ENCODE measurements at regions not wholly inside any gene's neighbourhood (a gene's known extent, or its start where the extent isn't known, plus 50 kb on each side); places are given as distances from the start of the nearest gene placed in this dataset.

- intact Hi-C loops (cut with DNase I) = no loop called here
- Histone ChIP-seq H3K27ac (no peak overlapping the region), H3K36me3 (no peaks in the 10 kb centered on the region), H3K9me3 (peaks cover 0 to 72% (median 0%) of the 10 kb centered on the region in 11 donors), H3K27me3 (peaks cover 0 to 4% (median 0%) of the 10 kb centered on the region in 7 donors), H3K4me1 (no peaks in the 10 kb centered on the region), H3K4me3 (no peak overlapping the region)
- 76 to 79% methylated on average over 23 of the region's 23 CpGs for WGBS, 2 donors
- ATAC-seq = no peak
- no peak for TF ChIP-seq CTCF (IDR thresholded peaks at IDR 0.05)
- no peak for DNase-seq
Observed at GRCh38 chr19:56994251-56995017, 125.4 kb upstream of the USP29 start.

DNA sequence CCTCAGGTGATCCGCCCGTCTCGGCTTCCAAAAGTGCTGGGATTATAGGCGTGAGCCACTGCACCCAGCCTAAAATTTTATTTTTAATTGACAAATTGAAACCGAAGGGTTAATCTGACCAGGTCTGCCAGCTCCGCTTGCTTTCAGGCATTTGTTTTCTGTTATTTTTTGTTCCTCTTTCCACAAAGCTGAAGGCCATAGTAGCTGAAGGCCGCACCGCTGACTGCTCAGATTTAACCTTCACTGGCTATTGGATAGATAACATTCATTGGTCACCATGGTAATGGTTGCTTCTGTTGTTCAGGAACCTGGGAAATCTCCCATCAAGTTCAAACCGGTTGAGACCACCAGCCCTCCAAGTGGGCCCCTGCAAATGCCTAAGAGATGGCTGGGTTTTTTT lies 124.5 kb upstream of the USP29 start:
- Histone ChIP-seq H3K4me1 (no peaks in the 10 kb centered on the region), H3K9me3 (peaks cover 0 to 64% (median 0%) of the 10 kb centered on the region in 11 donors), H3K27me3 (peaks cover 0 to 4% (median 0%) of the 10 kb centered on the region in 7 donors), H3K36me3 (no peaks in the 10 kb centered on the region), H3K4me3 (no peak overlapping the region), H3K27ac (no peak overlapping the region)
- DNase-seq (no peak), ATAC-seq (no peak)
- intact Hi-C loops (cut with DNase I) = no loop called here
- 68 to 73% methylated on average over 9 of the region's 9 CpGs for WGBS, 2 donors
- no peak for TF ChIP-seq CTCF (IDR thresholded peaks at IDR 0.05)

- no peak for ATAC-seq
Observed at GRCh38 chr19:57002195-57002601, 117.6 kb upstream of the USP29 start.

GRCh38 chr19:57002710-57003109 lies 117.1 kb upstream of the USP29 start:
- 84 to 87% methylated on average over 15 of the region's 15 CpGs for WGBS, 2 donors
- Histone ChIP-seq H3K4me3 (no peak overlapping the region), H3K36me3 (no peaks in the 10 kb centered on the region), H3K4me1 (no peaks in the 10 kb centered on the region), H3K9me3 (peaks cover 0 to 65% (median 0%) of the 10 kb centered on the region in 11 donors), H3K27ac (no peak overlapping the region), H3K27me3 (no peaks in the 10 kb centered on the region)
- intact Hi-C loops (cut with DNase I) = no loop called here
- DNase-seq = no peak
- no peak for TF ChIP-seq CTCF (IDR thresholded peaks at IDR 0.05)
- no peak for ATAC-seq

More at GRCh38 chr19:57002195-57002601, 117.6 kb upstream of the USP29 start:
- H3K9me3 ChIP-seq = peaks cover 0 to 61% (median 0%) of the 10 kb centered on the region in 11 donors
- H3K36me3 ChIP-seq = no peaks in the 10 kb centered on the region
- WGBS, 2 donors = 88% methylated on average over 19 of the region's 19 CpGs
- no peaks in the 10 kb centered on the region for H3K27me3 ChIP-seq
- no peak overlapping the region for H3K27ac ChIP-seq
- no peak overlapping the region for H3K4me3 ChIP-seq
- H3K4me1 ChIP-seq = no peaks in the 10 kb centered on the region
- intact Hi-C loops (cut with DNase I) = no loop called here
- DNase-seq = no peak
- no peak for TF ChIP-seq CTCF (IDR thresholded peaks at IDR 0.05)
